ENCODE measurements at regions not wholly inside any gene's neighbourhood (a gene's known extent, or its start where the extent isn't known, plus 50 kb on each side); places are given as distances from the start of the nearest gene placed in this dataset.
"Not testable (repeated sequence)": the region's sequence is repeated elsewhere in the genome, so short reads cannot be mapped to it uniquely, and the experiment has no call there.

DNA sequence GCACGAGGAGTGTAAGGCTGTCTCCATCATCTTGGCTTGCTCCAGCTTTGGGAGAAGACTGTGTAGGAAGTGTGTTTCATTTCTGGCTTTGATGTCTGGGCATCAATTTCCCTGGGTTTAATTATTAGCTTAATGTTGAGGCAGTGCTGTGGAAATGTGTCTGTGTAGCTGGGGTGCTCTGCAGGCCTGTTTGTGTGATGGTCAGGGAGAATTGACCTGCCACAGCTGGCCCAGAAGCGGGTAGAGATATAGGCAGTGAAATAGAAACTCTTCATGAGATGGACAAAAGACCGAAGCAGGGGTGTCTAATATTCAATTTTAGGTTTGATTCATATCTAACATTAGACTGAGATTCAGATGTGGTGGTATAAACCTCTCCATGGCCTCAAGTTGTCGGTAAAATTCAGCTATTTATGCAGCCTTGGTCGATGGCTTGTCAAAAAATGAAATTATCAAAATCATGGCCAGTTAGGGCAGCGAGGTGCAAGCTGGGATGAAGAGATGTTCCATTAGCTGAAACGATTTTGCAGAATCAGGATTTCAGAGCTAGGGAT lies 95.3 kb upstream of the SNX9 start:
- Histone ChIP-seq H3K27me3 (no peaks in the 10 kb centered on the region), H3K27ac (no peak overlapping the region), H3K4me3 (no peak overlapping the region), H3K4me1 (ENCODE audit: low read depth) (no peaks in the 10 kb centered on the region), H3K36me3 (no peaks in the 10 kb centered on the region), H3K9me3 (ENCODE audit: low read depth) (no peaks in the 10 kb centered on the region)
- TF ChIP-seq, protein P1, sequence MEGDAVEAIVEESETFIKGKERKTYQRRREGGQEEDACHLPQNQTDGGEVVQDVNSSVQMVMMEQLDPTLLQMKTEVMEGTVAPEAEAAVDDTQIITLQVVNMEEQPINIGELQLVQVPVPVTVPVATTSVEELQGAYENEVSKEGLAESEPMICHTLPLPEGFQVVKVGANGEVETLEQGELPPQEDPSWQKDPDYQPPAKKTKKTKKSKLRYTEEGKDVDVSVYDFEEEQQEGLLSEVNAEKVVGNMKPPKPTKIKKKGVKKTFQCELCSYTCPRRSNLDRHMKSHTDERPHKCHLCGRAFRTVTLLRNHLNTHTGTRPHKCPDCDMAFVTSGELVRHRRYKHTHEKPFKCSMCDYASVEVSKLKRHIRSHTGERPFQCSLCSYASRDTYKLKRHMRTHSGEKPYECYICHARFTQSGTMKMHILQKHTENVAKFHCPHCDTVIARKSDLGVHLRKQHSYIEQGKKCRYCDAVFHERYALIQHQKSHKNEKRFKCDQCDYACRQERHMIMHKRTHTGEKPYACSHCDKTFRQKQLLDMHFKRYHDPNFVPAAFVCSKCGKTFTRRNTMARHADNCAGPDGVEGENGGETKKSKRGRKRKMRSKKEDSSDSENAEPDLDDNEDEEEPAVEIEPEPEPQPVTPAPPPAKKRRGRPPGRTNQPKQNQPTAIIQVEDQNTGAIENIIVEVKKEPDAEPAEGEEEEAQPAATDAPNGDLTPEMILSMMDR (IDR thresholded peaks at IDR 0.05; ENCODE audit: low read depth, low read length): no peak
- no peak for DNase-seq (ENCODE audit: low read depth in 1 of 2, low spot score in 1 of 2)

DNA sequence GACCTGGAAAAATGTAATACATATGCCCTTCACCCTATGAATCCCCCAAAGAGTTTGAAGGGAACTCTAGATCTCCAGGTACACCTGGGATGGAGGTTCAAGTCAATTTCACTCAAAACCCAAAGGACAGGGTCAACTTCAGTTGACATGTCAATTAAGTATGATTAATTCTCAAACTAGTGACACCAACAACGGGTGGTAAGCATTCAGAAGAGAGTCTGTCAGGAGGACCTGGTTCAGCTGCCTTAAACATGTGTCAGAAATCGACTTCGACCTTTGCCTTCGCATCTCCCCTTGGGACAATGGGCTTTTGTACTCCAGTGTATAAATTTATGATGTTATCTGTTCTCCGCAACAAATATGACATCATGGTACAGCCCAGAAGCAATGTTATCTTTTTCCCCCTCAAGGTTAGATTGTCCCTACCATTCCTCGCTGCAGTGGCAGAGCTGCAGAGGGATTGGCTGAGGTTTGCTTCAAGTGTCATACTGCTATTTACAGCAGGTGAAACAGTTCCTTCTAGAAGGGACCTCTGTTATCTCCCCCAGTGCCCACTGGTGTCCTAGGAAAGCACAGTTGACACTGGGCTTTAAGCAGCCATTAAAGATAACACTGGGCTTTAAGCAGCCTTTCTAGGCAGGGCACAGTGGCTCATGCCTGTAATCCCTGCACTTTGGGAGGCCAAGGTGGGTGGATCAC lies 94.7 kb upstream of the SNX9 start:
- TF ChIP-seq, protein P1 (IDR thresholded peaks at IDR 0.05; ENCODE audit: low read depth, low read length): no peak
- no peak overlapping the region for H3K27ac ChIP-seq
- H3K4me3 ChIP-seq: no peak overlapping the region
- no peaks in the 10 kb centered on the region for H3K4me1 ChIP-seq (ENCODE audit: low read depth)
- no peaks in the 10 kb centered on the region for H3K36me3 ChIP-seq
- H3K27me3 ChIP-seq: no peaks in the 10 kb centered on the region
- no peaks in the 10 kb centered on the region for H3K9me3 ChIP-seq (ENCODE audit: low read depth)
- no peak for DNase-seq (ENCODE audit: low read depth in 1 of 2, low spot score in 1 of 2)

DNA sequence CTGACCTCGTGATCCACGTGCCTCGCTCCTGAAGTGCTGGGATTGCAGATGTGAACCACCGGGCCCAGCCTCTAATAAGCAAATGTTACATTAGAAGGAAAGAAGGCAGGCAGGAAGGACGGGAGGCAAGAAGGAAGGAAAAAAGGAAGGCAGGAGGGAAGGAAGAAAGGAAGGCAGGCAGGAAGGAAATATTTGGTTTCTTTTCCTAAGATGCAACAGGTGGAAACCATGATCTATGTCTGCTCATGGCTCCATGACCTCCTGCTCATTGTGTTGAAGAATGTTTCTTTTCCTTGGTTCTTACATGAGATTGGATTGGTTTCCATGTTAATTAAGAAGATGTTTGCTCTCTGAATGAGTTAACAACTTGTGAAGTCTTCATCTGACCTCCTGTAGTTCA lies 91.8 kb upstream of the SNX9 start:
- Histone ChIP-seq H3K4me1 (ENCODE audit: low read depth) (no peaks in the 10 kb centered on the region), H3K27me3 (no peaks in the 10 kb centered on the region), H3K9me3 (ENCODE audit: low read depth) (no peaks in the 10 kb centered on the region), H3K36me3 (no peaks in the 10 kb centered on the region), H3K27ac (no peak overlapping the region), H3K4me3 (no peak overlapping the region)
- no peak for DNase-seq (ENCODE audit: low read depth in 1 of 2, low spot score in 1 of 2)
- TF ChIP-seq, protein P1 (IDR thresholded peaks at IDR 0.05; ENCODE audit: low read depth, low read length): no peak

DNA sequence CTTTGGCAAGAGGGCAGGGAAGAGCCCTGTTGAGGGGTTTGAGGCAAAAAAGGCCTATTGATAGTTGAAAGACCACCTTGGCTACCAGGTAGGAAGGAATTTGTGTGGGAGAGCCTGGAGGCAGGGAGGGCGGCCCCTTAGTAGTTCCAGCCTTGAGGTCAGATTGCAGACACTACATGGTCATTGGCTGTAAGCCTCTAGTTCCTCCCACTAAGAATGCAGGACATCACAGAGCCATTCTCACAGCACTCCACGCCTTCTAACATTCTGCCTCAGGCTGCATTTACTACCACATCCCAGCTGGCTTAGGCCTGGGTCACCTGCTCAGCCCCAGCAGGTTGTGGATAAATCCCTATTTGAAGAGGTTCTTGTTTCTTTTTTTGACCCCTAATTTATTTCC lies 91.0 kb upstream of the SNX9 start:
- no peak for DNase-seq (ENCODE audit: low read depth in 1 of 2, low spot score in 1 of 2)
- Histone ChIP-seq H3K36me3 (no peaks in the 10 kb centered on the region), H3K4me1 (ENCODE audit: low read depth) (no peaks in the 10 kb centered on the region), H3K9me3 (ENCODE audit: low read depth) (no peaks in the 10 kb centered on the region), H3K27me3 (no peaks in the 10 kb centered on the region), H3K27ac (no peak overlapping the region), H3K4me3 (no peak overlapping the region)
- TF ChIP-seq, protein P1 (IDR thresholded peaks at IDR 0.05; ENCODE audit: low read depth, low read length): no peak

DNA sequence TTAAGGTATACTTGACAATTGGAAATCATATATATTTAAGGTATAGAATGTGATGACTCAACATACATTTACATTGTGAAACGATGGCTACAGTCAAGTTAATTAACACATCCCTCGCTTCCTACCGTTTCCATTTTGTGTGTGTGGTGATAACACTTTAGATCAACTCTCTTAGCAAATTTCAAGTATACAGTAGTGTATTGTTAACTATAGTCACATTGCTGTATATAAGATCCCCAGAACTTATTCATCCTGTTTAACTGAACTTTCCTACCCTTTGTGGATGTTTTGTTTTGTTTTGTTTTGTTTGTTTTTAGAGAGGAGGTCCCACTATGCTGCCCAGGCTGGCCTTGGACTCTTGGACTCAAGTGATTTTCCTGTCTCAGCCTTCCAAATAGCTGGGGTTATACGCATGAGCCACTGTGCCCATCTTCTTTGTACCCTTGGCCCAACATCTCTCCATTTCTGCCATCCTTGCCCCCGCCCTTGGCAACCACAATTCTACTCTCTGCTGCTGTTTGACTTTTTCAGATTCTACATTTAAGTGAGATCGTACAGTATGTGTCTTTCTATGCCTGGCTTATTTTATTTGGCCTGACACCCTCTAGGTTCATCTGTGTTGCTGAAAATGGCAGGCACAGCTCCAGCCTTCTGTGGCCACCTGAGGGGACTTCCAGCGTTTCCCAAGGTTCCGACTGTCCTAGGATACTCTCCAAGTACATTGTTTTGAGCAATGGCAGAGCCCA lies 90.5 kb upstream of the SNX9 start:
- no peak for DNase-seq (ENCODE audit: low read depth in 1 of 2, low spot score in 1 of 2)
- Histone ChIP-seq H3K4me3 (no peak overlapping the region), H3K9me3 (ENCODE audit: low read depth) (no peaks in the 10 kb centered on the region), H3K4me1 (ENCODE audit: low read depth) (no peaks in the 10 kb centered on the region), H3K36me3 (no peaks in the 10 kb centered on the region), H3K27ac (no peak overlapping the region), H3K27me3 (no peaks in the 10 kb centered on the region)
- TF ChIP-seq, protein P1 (IDR thresholded peaks at IDR 0.05; ENCODE audit: low read depth, low read length): no peak

DNA sequence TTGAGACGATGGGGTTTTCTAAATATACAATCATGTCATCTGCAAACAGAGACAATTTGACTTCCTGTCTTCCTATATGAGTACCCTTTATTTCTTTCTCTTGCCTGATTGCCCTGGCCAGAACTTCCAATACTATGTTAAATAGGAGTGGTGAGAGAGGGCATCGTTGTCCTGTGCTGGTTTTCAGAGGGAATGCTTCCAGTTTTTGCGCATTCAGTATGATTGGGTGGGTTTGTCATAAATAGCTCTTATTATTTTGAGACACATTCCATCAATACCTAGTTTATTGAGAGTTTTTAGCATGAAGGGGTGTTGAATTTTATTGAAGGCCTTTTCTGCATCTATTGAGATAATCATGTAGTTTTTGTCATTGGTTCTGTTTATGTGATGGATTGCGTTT lies 86.5 kb upstream of the SNX9 start:
- H3K27ac ChIP-seq; H3K27me3 ChIP-seq; DNase-seq (ENCODE audit: low read depth in 1 of 2, low spot score in 1 of 2); H3K4me3 ChIP-seq; H3K36me3 ChIP-seq; H3K4me1 ChIP-seq (ENCODE audit: low read depth); H3K9me3 ChIP-seq (ENCODE audit: low read depth): not testable (repeated sequence)
